WTC11 (cell line): ENCODE measurements at regions not wholly inside any gene's neighbourhood (a gene's known extent, or its start where the extent isn't known, plus 50 kb on each side); places are given as distances from the start of the nearest gene placed in this dataset.

Experiments used
- ATAC-seq: fragments of 200-7000 bp; cut with Tn5 transposase; 2 replicates; pipeline ENCODE4 v1.10.0; 2021; ENCODE audit warnings: mild to moderate bottlenecking, moderate library complexity
- CTCF ChIA-PET: fragments of 300-600 bp; sonication (Branson Sonifier 250); formaldehyde crosslinking; loops from one replicate; lab custom pipeline; 2021; ENCODE audit warnings: antibody characterized with exemption; lab: Charles Lee
- POLR2A ChIA-PET: fragments of 350-600 bp; sonication (Branson Sonifier 250); formaldehyde crosslinking; loops from one replicate; lab custom pipeline; 2021; ENCODE audit warnings: antibody characterized with exemption; lab: Charles Lee
- DNase-seq: peaks from one replicate; pipeline ENCODE4 v3.0.0; 2021; ENCODE audit warnings: low spot score
- H3K27ac Mint-ChIP-seq: 2 replicates; pipeline ENCODE4 v1.8.0; 2021; ENCODE audit warnings: mixed read lengths
- H3K27me3 Mint-ChIP-seq: 2 replicates; pipeline ENCODE4 v1.8.0; 2021; ENCODE audit warnings: low read depth, mild to moderate bottlenecking, moderate library complexity, mixed read lengths
- H3K36me3 Mint-ChIP-seq: 2 replicates; pipeline ENCODE4 v1.8.0; 2021; ENCODE audit warnings: mixed read lengths
- H3K4me1 Mint-ChIP-seq: 2 replicates; pipeline ENCODE4 v1.8.0; 2022; ENCODE audit warnings: mixed read lengths
- H3K4me3 Mint-ChIP-seq: 2 replicates; pipeline ENCODE4 v1.8.0; 2021; ENCODE audit warnings: mild to moderate bottlenecking, moderate library complexity, mixed read lengths
- H3K9me3 Mint-ChIP-seq: 2 replicates; pipeline ENCODE4 v1.8.0; 2021; ENCODE audit warnings: mixed read lengths
- AFF4 ChIP-seq: sonication (generic); formaldehyde crosslinking; IDR thresholded peaks from 2 replicates; pipeline ENCODE4 v1.8.1; 2023; ENCODE audit warnings: mild to moderate bottlenecking, missing genetic modification reagents, borderline replicate concordance
- ATF3 ChIP-seq: sonication (generic); formaldehyde crosslinking; conservative IDR thresholded peaks from 2 replicates; pipeline ENCODE4 v1.8.1; 2022; ENCODE audit warnings: mild to moderate bottlenecking, missing genetic modification reagents
- CREM ChIP-seq: sonication (generic); formaldehyde crosslinking; IDR thresholded peaks from 2 replicates; pipeline ENCODE4 v1.8.1; 2022; ENCODE audit warnings: mild to moderate bottlenecking, missing genetic modification reagents, moderate library complexity
- ETV6 ChIP-seq: sonication (generic); formaldehyde crosslinking; IDR thresholded peaks from 2 replicates; pipeline ENCODE4 v1.8.1; 2022; ENCODE audit warnings: mild to moderate bottlenecking, missing genetic modification reagents
- FOXJ3 ChIP-seq: sonication (generic); formaldehyde crosslinking; IDR thresholded peaks from 2 replicates; pipeline ENCODE4 v1.9.0; 2021; ENCODE audit warnings: missing genetic modification reagents, mild to moderate bottlenecking, borderline replicate concordance
- IRF2 ChIP-seq: sonication (generic); formaldehyde crosslinking; IDR thresholded peaks from 2 replicates; pipeline ENCODE4 v1.8.0; 2022; ENCODE audit warnings: low read depth, missing genetic modification reagents, borderline replicate concordance
- KAT7 ChIP-seq: sonication (generic); formaldehyde crosslinking; IDR thresholded peaks from 2 replicates; pipeline ENCODE4 v1.8.1; 2023; ENCODE audit warnings: missing genetic modification reagents, mild to moderate bottlenecking, borderline replicate concordance
- MXD4 ChIP-seq: fragments of 250-450 bp; sonication (Bioruptor Pico); IDR thresholded peaks from 2 replicates; pipeline ENCODE4 v1.8.0; 2021; ENCODE audit warnings: mild to moderate bottlenecking, moderate library complexity, borderline replicate concordance
- MYBL2 ChIP-seq: sonication (generic); formaldehyde crosslinking; IDR thresholded peaks from 2 replicates; pipeline ENCODE4 v1.8.1; 2023; ENCODE audit warnings: mild to moderate bottlenecking, moderate library complexity, missing genetic modification reagents
- NR2C2 ChIP-seq: sonication (generic); formaldehyde crosslinking; IDR thresholded peaks from 2 replicates; pipeline ENCODE4 v1.8.0; 2022; ENCODE audit warnings: mild to moderate bottlenecking, missing genetic modification reagents
- PRRX2 ChIP-seq: fragments of 250-450 bp; sonication (Bioruptor Pico); IDR thresholded peaks from 2 replicates; pipeline ENCODE4 v1.8.0; 2021; ENCODE audit warnings: mild to moderate bottlenecking
- RORB ChIP-seq: fragments of 250-450 bp; sonication (Bioruptor Pico); IDR thresholded peaks from 2 replicates; pipeline ENCODE4 v1.9.0; 2021; ENCODE audit warnings: mild to moderate bottlenecking
- SMAD3 ChIP-seq: sonication (generic); formaldehyde crosslinking; IDR thresholded peaks from 2 replicates; pipeline ENCODE4 v1.8.0; 2022; ENCODE audit warnings: missing genetic modification reagents, mild to moderate bottlenecking, borderline replicate concordance
- ZNF138 ChIP-seq: sonication (generic); formaldehyde crosslinking; conservative IDR thresholded peaks from 2 replicates; pipeline ENCODE4 v1.8.1; 2022; ENCODE audit warnings: mild to moderate bottlenecking, moderate library complexity, missing genetic modification reagents
- ZNF317 ChIP-seq: sonication (generic); formaldehyde crosslinking; IDR thresholded peaks from 2 replicates; pipeline ENCODE4 v1.8.1; 2023; ENCODE audit warnings: low read depth, mild to moderate bottlenecking, moderate library complexity, missing genetic modification reagents, borderline replicate concordance
- ZSCAN18 ChIP-seq: fragments of 250-450 bp; sonication (Bioruptor Pico); IDR thresholded peaks from 2 replicates; pipeline ENCODE4 v2.1.2; 2022; ENCODE audit warnings: mild to moderate bottlenecking, moderate library complexity
- TF ChIP-seq, protein P1 (sequence below): fragments of 250-450 bp; sonication (Bioruptor Pico); IDR thresholded peaks from 2 replicates; pipeline ENCODE4 v1.8.0; 2021; ENCODE audit warnings: mild to moderate bottlenecking
- TF ChIP-seq, protein P2 (sequence below): sonication (generic); formaldehyde crosslinking; IDR thresholded peaks from 2 replicates; pipeline ENCODE4 v1.8.1; 2022; ENCODE audit warnings: low read depth, mild to moderate bottlenecking, moderate library complexity, missing genetic modification reagents, borderline replicate concordance
- TF ChIP-seq, protein P3 (sequence below): fragments of 250-450 bp; sonication (Bioruptor Pico); IDR thresholded peaks from 2 replicates; pipeline ENCODE4 v1.9.0; 2021; ENCODE audit warnings: moderate library complexity, mild to moderate bottlenecking, inconsistent platforms, borderline replicate concordance

DNA sequence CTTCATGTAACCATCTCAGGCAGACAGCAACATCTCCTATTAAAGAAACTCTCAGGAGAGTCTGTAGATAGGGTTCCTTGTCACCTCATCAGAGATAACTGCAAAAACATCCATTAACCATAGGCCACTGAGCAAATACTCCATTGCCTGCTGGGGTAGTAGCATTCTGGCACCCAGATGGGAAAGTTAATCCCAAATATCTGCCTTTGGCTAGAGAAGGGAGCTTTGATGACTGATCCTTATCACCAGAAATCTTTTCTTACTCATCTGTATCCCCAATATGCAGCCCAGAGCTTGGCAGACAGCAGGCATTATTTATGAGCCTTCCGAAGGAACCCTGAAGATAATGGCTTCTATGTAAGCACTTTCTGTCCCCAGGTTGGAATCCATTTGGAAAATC, 173.1 kb downstream of the MFSD1 start (continued):
- TF ChIP-seq, protein P1, sequence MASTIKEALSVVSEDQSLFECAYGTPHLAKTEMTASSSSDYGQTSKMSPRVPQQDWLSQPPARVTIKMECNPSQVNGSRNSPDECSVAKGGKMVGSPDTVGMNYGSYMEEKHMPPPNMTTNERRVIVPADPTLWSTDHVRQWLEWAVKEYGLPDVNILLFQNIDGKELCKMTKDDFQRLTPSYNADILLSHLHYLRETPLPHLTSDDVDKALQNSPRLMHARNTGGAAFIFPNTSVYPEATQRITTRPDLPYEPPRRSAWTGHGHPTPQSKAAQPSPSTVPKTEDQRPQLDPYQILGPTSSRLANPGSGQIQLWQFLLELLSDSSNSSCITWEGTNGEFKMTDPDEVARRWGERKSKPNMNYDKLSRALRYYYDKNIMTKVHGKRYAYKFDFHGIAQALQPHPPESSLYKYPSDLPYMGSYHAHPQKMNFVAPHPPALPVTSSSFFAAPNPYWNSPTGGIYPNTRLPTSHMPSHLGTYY (CRISPR knock-in tag) = no peak

DNA sequence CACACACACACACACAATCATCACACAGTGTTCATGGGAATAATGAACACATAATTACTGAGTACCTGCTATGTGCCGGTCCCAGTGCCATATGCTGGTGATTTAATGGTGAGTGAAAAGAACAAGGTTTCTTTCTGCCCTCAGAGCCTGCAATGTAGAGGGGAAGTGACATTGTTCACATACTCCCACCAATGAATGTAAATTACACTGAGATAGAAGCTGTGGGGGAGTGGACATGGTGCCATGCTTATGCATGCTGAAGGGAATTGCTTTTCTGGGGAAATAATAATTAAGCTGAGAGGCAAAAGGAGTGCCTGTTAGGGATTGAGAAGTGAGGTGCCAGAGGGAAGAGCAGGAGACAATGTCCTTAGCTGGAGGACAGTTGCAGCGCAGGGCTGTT, 175.1 kb downstream of the MFSD1 start:
- peaks cover 26% of the 10 kb centered on the region for H3K9me3 Mint-ChIP-seq
- H3K27me3 Mint-ChIP-seq = no peaks in the 10 kb centered on the region
- ATAC-seq (no peak), DNase-seq (no peak)
- CTCF ChIA-PET = interaction anchor here (1.6 kb wide), 1 partner anchor 249 kb away, joined by 3 read pairs; no protein-coding TSS in a partner anchor
- H3K4me1 Mint-ChIP-seq = peaks cover 4% of the 10 kb centered on the region; the same call in 1 of the 2 replicates
- POLR2A ChIA-PET = no interaction called here
- H3K4me3 Mint-ChIP-seq = no peak overlapping the region
- peaks cover 3% of the 10 kb centered on the region; the same call in 1 of the 2 replicates for H3K36me3 Mint-ChIP-seq
- TF ChIP-seq IRF2 (CRISPR knock-in tag) = no peak
- no peak for TF ChIP-seq CREM
- TF ChIP-seq SMAD3 = no peak
- no peak for TF ChIP-seq MXD4 (CRISPR knock-in tag)
- TF ChIP-seq ZNF317 = no peak
- no peak for TF ChIP-seq ETV6 (CRISPR knock-in tag)
- no peak for TF ChIP-seq AFF4 (CRISPR knock-in tag)
- TF ChIP-seq ZSCAN18 (CRISPR knock-in tag) = no peak
- TF ChIP-seq, protein P2, sequence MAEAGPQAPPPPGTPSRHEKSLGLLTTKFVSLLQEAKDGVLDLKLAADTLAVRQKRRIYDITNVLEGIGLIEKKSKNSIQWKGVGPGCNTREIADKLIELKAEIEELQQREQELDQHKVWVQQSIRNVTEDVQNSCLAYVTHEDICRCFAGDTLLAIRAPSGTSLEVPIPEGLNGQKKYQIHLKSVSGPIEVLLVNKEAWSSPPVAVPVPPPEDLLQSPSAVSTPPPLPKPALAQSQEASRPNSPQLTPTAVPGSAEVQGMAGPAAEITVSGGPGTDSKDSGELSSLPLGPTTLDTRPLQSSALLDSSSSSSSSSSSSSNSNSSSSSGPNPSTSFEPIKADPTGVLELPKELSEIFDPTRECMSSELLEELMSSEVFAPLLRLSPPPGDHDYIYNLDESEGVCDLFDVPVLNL (CRISPR knock-in tag) = no peak
- no peak for TF ChIP-seq ZNF138 (CRISPR knock-in tag)
- TF ChIP-seq, all 79 proteins: peak for 0
- H3K27ac Mint-ChIP-seq = no peak overlapping the region

GRCh38 chr3:158977497-158977896, 175.6 kb downstream of the MFSD1 start:
- Mint-ChIP-seq H3K27me3 (no peaks in the 10 kb centered on the region), H3K4me1 (no peaks in the 10 kb centered on the region), H3K27ac (no peak overlapping the region), H3K36me3 (peaks cover 3% of the 10 kb centered on the region; the same call in 1 of the 2 replicates), H3K9me3 (peaks cover 26% of the 10 kb centered on the region), H3K4me3 (no peak overlapping the region)
- ChIA-PET CTCF (interaction anchor here (1.6 kb wide), 1 partner anchor 250 kb away, joined by 3 read pairs; no protein-coding TSS in a partner anchor), POLR2A (no interaction called here)
- TF ChIP-seq, protein P3, sequence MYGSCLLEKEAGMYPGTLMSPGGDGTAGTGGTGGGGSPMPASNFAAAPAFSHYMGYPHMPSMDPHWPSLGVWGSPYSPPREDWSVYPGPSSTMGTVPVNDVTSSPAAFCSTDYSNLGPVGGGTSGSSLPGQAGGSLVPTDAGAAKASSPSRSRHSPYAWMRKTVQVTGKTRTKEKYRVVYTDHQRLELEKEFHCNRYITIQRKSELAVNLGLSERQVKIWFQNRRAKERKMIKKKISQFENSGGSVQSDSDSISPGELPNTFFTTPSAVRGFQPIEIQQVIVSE = no peak
- TF ChIP-seq FOXJ3 (no peak), ATF3 (CRISPR knock-in tag) (no peak), KAT7 (no peak), SMAD3 (no peak), MYBL2 (CRISPR knock-in tag) (no peak), PRRX2 (CRISPR knock-in tag) (no peak), RORB (no peak), NR2C2 (no peak)
- DNase-seq (no peak), ATAC-seq (no peak)
